Activated naive CD4-positive, alpha-beta T cell treated with anti-CD3 and anti-CD28 coated beads, Interleukin-2, amount 50 U/mL, for 24 hours (primary cell): ENCODE measurements at regions not wholly inside any gene's neighbourhood (a gene's known extent, or its start where the extent isn't known, plus 50 kb on each side); places are given as distances from the start of the nearest gene placed in this dataset.

Source experiments
- H3K27ac Mint-ChIP-seq: one replicate; pipeline ENCODE4 v1.8.0; 2021; ENCODE audit warnings: mild to moderate bottlenecking, mixed read lengths
- H3K27me3 Mint-ChIP-seq: one replicate; pipeline ENCODE4 v1.8.0; 2021; ENCODE audit warnings: mixed read lengths
- H3K36me3 Mint-ChIP-seq: one replicate; pipeline ENCODE4 v1.8.0; 2021; ENCODE audit warnings: mixed read lengths
- H3K4me1 Mint-ChIP-seq: one replicate; pipeline ENCODE4 v1.8.0; 2021; ENCODE audit warnings: mixed read lengths
- H3K4me3 Mint-ChIP-seq: one replicate; pipeline ENCODE4 v1.8.0; 2021; ENCODE audit warnings: mild to moderate bottlenecking, mixed read lengths
- H3K9me3 Mint-ChIP-seq: one replicate; pipeline ENCODE4 v1.8.0; 2021; ENCODE audit warnings: mixed read lengths

DNA sequence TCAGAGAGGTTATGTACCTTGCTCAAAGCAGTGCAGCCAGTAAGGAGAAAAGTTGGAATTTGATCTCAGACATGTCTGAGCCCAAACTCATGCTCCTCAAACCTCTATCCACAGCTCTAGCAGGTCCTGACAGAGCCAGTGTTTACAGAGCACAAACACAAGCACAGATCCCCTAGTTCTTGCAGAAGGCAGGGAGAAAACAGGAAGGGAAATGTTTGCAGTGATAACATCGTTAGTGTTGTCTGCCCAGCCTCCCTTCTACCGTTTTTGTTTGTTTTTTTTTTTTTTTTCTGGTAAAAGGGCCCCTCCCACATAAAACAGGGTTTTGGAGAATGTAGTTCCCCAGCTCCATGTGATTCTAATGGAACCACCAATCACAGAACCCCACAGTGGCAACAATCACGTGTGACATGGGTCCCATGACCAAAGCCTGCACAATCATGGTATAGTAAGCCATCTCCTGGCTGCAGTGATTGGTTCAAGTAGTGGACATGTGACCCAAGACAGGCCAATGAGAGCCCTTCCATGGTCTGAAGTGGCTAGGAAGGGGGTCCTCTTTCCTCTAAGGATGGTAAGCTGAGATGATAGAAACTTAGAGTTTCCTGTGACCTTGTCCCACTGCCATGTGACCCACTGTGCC lies 513.4 kb downstream of the MED13L start:
- Mint-ChIP-seq H3K4me3 (no peak overlapping the region), H3K4me1 (no peaks in the 10 kb centered on the region), H3K27me3 (peaks cover 6% of the 10 kb centered on the region), H3K27ac (no peak overlapping the region), H3K9me3 (no peaks in the 10 kb centered on the region), H3K36me3 (no peaks in the 10 kb centered on the region)

DNA sequence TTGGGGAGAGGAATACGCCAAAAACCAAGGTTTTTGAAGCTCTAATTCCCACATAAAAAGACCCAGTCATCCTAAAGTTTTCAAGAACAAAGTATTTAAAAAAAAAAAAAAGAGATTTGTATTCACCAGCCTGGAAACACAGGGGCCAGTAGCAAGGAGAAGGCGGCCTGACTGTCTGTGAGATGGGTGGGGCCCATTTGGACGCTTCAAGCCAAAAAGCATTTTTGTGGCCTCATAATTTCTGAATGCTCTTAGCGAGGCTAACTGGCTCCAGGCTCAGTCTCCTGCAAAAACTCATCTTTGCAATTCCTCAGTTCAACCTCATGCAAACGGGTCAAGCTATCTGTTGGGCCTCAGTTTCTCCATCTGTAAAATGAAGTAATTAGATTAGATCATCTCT lies 514.1 kb downstream of the MED13L start:
- H3K27ac Mint-ChIP-seq: no peak overlapping the region
- no peak overlapping the region for H3K4me3 Mint-ChIP-seq
- no peaks in the 10 kb centered on the region for H3K36me3 Mint-ChIP-seq
- H3K9me3 Mint-ChIP-seq: no peaks in the 10 kb centered on the region
- no peaks in the 10 kb centered on the region for H3K4me1 Mint-ChIP-seq
- H3K27me3 Mint-ChIP-seq: peaks cover 6% of the 10 kb centered on the region

DNA sequence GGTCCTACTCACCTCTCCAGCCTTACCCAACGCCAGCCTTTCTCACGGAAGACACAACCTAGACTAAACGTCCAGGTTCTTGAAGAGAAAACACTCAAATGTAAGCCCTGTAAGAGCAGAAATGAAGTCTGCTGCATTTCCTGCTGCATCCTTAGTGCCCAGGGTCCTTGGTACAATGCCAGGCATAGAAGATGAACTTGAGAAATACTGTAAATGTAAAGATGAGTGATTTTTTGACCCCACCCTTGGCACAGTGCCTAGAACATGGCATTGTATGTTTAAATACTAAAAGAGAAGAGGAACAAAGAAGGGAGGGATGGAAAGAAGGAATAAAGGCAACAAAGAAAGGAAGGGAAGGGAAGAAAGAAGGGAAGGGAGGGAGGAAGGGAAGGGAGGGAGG lies 514.6 kb downstream of the MED13L start:
- Mint-ChIP-seq H3K27ac (no peak overlapping the region), H3K4me3 (no peak overlapping the region), H3K9me3 (no peaks in the 10 kb centered on the region), H3K27me3 (peaks cover 6% of the 10 kb centered on the region), H3K4me1 (no peaks in the 10 kb centered on the region), H3K36me3 (no peaks in the 10 kb centered on the region)

DNA sequence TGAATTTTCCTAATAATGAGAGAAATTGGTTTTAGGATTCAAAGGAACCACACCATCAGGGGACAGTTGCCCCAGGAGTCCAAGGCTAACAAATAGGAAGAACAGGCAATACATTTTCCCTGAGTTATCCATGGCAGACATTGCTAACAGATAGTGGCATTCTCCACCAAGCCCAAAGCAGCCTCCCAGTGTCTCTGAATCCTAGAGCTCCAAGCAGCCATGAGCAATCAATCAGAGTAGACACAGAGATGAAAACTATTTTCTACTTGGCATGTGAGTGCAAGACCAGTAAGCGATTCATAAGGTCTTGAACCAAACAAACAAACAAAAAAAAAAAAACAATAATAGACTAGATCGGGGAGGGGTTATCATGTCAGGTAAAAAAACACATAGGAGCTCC lies 515.7 kb downstream of the MED13L start:
- Mint-ChIP-seq H3K4me3 (no peak overlapping the region), H3K4me1 (no peaks in the 10 kb centered on the region), H3K36me3 (no peaks in the 10 kb centered on the region), H3K27me3 (peaks cover 6% of the 10 kb centered on the region), H3K9me3 (no peaks in the 10 kb centered on the region), H3K27ac (no peak overlapping the region)

DNA sequence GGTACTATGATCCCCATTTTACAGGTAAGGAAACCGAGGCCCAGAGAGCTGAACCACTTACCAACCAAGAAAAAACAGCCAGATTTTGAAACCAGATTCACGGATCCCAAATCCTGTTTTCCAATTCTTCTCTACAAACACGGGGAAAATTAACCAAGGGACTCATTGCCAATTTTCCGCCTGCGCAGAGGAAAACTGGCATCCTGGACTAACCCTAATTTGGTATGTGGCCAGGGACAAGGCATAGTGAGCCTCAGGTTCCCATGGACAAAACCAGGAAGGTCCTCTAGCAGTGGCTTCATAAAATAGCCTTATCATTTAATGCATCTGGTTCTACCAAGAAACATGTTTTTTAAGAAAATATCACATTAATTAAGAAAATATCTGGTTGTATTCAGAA lies 517.3 kb downstream of the MED13L start:
- no peak overlapping the region for H3K27ac Mint-ChIP-seq
- no peaks in the 10 kb centered on the region for H3K9me3 Mint-ChIP-seq
- no peak overlapping the region for H3K4me3 Mint-ChIP-seq
- H3K27me3 Mint-ChIP-seq: peaks cover 9% of the 10 kb centered on the region
- H3K4me1 Mint-ChIP-seq: no peaks in the 10 kb centered on the region
- H3K36me3 Mint-ChIP-seq: no peaks in the 10 kb centered on the region

DNA sequence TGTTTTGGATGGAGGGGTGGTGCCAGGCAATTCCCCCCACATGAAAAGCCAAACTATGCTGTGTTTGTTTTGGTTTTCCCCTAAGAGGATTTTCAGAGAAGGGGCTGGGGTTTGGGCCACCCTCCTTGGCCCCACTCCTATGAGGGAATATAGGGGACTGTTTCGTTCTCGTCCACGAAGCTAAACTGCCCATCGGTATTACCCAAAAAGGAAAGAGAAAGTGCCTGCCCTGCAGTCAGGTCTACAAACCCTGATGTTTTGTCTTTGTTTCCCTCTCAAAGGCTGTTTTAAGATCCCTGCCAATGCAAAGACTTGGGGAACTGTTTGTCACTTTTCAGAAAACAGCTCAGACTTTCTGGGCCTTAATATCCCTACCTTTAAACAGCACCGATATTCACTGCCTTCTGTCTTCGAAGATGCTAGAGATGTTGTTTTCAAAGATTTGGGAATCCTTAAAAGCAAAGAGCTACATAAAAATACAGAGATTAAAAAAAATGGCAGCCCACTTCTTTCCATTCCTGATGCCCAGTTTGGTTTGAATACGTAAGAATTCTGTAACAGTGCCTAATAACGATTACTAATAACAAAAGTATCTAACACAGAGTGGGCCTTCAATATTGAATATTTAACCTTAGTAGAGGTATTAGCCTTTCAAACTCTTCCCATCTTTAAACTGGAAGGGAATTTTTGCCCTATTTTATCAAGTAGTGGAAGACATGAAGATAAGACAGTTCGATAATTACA lies 518.4 kb downstream of the MED13L start:
- Mint-ChIP-seq H3K36me3 (no peaks in the 10 kb centered on the region), H3K4me3 (no peak overlapping the region), H3K4me1 (no peaks in the 10 kb centered on the region), H3K27me3 (peaks cover 9% of the 10 kb centered on the region), H3K9me3 (no peaks in the 10 kb centered on the region), H3K27ac (no peak overlapping the region)

DNA sequence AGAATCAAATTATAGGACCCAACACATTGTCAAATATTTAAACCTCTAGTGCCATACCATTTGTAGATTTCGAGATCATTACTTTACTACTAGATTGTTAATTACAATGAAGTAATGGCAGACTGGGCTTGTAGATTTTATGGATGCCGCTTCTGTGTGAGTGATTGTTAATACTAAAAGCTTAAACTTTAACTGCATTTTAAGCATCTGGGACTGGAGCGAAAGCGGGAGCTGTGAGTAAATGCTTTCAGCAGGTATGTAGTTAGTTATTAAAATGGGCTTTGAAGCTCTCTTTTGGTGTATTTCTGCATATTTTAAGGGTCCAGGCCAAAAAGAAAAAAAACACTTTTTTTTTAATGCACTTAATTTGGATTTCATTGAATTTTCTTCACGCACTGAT lies 519.3 kb downstream of the MED13L start:
- Mint-ChIP-seq H3K36me3 (no peaks in the 10 kb centered on the region), H3K27me3 (peaks cover 9% of the 10 kb centered on the region), H3K9me3 (no peaks in the 10 kb centered on the region), H3K27ac (no peak overlapping the region), H3K4me1 (no peaks in the 10 kb centered on the region), H3K4me3 (no peak overlapping the region)

DNA sequence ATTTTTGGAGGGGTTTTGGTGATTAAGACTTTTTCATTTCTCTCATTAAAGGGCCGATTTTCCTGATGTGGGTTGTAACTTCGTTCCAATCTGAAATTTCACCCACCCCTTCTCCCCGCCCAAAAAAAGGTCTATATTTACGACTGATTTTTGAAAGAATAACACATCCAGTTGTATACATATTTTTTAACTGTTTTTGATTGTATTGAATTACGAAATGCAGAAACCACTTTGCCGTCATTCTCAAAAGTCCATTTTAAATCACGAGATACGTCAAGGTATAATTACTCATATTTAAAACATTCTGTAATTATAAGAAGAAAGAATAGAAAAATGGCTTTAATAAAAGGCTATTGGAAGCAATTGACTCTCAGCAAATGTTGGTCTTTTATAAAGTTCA lies 520.7 kb downstream of the MED13L start:
- no peaks in the 10 kb centered on the region for H3K4me1 Mint-ChIP-seq
- H3K27me3 Mint-ChIP-seq: peaks cover 7% of the 10 kb centered on the region
- no peak overlapping the region for H3K4me3 Mint-ChIP-seq
- no peak overlapping the region for H3K27ac Mint-ChIP-seq
- H3K36me3 Mint-ChIP-seq: no peaks in the 10 kb centered on the region
- no peaks in the 10 kb centered on the region for H3K9me3 Mint-ChIP-seq

DNA sequence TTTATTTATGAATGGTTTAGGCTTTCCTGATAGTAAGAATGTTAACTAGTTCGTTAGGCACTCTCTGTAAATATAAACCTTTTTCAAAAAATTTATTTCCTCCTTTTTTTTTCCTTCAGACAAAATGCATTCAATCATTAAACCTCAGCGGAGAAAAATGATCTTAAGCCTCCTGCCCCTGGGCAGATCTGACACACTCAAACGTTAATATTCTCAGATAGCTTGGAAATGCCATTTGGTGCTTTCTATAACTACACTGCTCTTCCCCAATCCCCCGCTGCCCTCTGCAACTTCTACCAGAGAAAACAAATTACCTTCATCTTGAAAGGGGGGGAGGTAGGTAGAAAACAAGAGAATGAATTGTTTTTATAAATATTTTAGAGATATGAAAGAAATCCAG lies 521.2 kb downstream of the MED13L start:
- peaks cover 7% of the 10 kb centered on the region for H3K27me3 Mint-ChIP-seq
- no peaks in the 10 kb centered on the region for H3K36me3 Mint-ChIP-seq
- no peaks in the 10 kb centered on the region for H3K9me3 Mint-ChIP-seq

DNA sequence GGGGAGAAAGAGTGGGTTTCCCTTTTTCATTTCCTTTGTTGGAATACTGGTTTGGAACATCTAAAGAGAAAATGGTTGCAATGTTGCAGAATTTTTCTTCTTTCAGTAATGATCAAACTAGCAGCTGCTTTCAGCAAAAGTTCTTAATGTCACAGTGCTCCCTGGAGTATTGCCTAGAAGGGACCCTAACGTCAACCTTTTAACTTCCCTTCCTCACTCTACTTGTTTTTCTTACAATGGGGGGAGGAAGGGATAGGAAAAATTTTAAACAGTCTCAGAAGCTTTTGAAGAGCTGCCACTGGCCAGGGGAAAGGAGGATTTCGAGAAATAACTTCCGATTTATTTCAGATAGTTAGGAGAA lies 521.8 kb downstream of the MED13L start:
- no peak overlapping the region for H3K27ac Mint-ChIP-seq

More for the DNA sequence above, 521.2 kb downstream of the MED13L start:
- Mint-ChIP-seq H3K4me1 (no peaks in the 10 kb centered on the region), H3K27ac (no peak overlapping the region), H3K4me3 (no peak overlapping the region)

DNA sequence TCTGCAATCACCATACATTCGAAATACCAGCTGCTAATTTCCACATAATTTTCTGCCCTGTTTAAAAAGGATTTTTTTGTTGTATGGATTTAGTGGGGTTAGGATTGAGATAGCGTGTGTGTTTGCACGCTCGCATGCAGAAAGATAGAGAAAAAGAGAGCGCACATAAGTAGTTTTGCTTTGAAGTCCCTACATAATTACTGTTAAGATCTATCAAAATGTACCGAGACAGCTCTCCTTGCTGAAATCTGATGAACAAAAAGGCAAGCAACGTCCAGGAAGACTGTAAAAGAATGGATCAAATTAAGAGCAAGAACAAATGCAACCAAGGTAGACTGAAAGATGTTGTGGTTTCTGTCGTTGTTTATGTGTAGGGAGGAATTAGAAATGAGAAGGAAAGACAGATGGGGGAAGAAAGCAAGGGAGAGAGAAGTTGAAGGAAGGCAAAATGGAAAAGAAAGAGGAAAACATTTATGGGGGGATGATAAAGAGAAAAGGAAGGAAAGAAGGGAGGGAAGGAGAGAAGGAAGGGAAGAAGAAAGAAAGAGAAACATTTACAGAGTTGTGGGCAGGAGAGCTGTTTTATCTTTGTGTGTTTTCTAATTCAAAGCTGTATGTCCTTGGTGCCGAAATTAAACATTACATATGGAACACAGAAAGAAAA lies 522.3 kb downstream of the MED13L start:
- no peaks in the 10 kb centered on the region for H3K4me1 Mint-ChIP-seq
- no peak overlapping the region for H3K27ac Mint-ChIP-seq
- H3K36me3 Mint-ChIP-seq: no peaks in the 10 kb centered on the region
- no peaks in the 10 kb centered on the region for H3K9me3 Mint-ChIP-seq
- H3K4me3 Mint-ChIP-seq: no peak overlapping the region
- peaks cover 7% of the 10 kb centered on the region for H3K27me3 Mint-ChIP-seq

More for the DNA sequence above, 521.8 kb downstream of the MED13L start:
- Mint-ChIP-seq H3K4me3 (no peak overlapping the region), H3K36me3 (no peaks in the 10 kb centered on the region), H3K9me3 (no peaks in the 10 kb centered on the region), H3K27me3 (peaks cover 7% of the 10 kb centered on the region), H3K4me1 (no peaks in the 10 kb centered on the region)

DNA sequence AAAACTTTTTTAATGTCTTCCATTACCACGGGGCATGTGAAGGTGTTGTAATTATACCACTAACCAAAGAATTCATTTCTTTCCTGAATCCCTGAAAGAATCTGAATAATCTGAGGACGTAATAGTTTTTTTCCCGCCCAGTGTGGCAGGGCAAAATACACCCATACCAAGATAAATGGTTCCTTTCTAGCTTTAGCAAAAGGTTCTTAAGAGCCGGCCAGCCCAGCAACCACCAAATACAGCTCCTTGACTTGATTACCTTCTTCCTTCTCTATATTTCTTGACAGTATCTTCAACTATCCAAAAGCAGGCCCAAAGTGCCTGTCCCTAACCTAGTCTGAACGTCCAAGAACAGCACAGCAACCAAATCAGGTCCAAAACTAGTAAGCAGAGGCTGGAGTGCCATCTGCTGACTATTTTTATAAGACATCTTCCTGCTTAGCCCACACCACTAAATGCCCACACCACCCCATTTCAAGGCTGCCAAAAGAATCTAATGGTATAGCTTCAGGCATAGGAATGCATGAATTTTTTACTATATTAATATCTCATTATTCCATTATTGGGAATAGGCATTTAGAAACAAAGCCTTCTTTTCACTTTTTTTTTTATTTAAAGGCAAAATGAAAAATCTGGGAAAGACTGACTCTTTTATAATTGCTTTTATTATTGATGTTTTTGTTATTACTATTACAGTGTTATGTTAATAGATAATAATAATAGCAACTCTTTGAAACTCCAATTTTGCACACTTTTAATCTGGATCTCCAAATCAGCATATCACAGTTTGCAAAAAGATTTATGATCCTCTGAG lies 524.4 kb downstream of the MED13L start:
- no peaks in the 10 kb centered on the region for H3K9me3 Mint-ChIP-seq
- no peaks in the 10 kb centered on the region for H3K36me3 Mint-ChIP-seq
- H3K27ac Mint-ChIP-seq: no peak overlapping the region
- H3K27me3 Mint-ChIP-seq: peaks cover 8% of the 10 kb centered on the region
- H3K4me3 Mint-ChIP-seq: no peak overlapping the region
- H3K4me1 Mint-ChIP-seq: no peaks in the 10 kb centered on the region

DNA sequence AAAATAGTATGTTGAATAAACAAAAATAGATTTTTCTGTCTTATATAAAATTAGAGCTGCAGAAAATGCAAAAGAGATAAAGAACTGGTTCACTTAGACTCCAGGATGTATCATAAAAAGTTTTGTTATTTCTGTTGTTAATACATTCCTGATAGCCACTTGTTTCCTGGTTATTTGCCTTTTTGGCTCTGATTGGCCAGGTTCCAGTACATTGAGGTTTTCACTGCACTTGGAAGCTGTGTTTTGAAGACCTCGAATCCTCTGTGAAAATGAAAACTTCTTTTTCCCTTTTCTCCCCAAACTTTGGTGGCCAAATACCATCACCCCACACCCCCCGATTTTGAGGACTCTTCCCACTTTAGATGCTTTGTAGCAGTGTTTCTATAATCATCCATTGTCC lies 525.3 kb downstream of the MED13L start:
- Mint-ChIP-seq H3K9me3 (no peaks in the 10 kb centered on the region), H3K36me3 (no peaks in the 10 kb centered on the region), H3K27me3 (peaks cover 8% of the 10 kb centered on the region), H3K4me1 (no peaks in the 10 kb centered on the region), H3K27ac (no peak overlapping the region), H3K4me3 (no peak overlapping the region)

DNA sequence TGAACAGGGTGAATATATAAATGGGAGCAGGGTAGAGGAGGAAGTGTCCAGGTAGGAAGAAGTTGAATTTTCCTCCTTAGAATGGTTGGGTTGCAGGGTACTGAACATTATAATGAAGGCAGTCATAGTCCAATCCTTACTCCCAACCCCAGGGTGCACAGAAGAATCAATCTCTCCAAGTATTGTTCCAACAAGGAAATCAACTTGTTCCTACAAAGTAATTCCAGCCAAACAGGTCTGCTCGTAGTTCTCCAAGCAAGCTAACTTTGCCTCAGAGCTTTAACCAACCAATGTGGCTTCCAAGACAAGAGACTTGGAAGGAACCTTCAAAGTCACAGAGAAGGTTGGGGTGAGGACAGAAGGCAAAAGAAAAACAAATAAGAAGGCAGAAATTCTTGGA lies 527.2 kb downstream of the MED13L start:
- Mint-ChIP-seq H3K36me3 (no peaks in the 10 kb centered on the region), H3K4me1 (no peaks in the 10 kb centered on the region), H3K4me3 (no peak overlapping the region), H3K27ac (no peak overlapping the region), H3K9me3 (no peaks in the 10 kb centered on the region), H3K27me3 (peaks cover 5% of the 10 kb centered on the region)

DNA sequence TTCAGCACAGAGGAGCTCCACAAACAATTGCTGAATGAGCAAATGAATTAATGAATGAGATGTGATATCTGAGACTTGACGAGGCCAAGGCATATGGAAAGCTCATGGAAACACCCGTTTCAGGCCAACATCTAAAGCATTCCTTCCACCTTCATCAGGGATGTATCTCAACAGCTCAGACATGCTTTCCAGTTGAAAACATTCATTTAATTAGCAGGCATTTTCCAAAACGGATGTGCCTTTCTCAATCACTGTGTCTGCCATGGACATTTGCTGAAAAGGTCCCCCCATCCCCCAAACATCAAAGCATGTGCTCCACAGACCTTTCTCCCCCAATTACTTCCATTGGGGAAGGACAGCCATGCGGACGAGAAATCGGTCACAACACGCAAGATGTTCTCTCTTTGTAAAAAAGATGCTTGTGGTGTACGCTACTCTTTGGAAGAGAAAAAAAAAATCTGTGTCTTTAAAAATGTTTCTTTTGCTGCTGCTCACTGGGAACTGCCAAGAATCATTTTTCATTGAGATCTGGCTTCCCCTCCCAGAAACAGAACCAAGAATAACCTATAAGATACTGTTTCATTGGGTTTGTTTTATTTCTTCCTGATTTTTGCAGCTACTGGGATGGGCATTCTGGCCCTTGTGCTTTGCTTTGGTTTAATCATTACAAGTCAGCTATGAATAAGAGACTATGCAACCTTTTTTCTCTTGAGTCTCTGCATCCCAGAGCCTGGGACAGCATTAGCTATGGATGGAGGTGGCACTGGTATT lies 528.2 kb downstream of the MED13L start:
- H3K9me3 Mint-ChIP-seq: no peaks in the 10 kb centered on the region
- no peaks in the 10 kb centered on the region for H3K4me1 Mint-ChIP-seq
- no peak overlapping the region for H3K4me3 Mint-ChIP-seq
- no peak overlapping the region for H3K27ac Mint-ChIP-seq
- no peaks in the 10 kb centered on the region for H3K36me3 Mint-ChIP-seq
- H3K27me3 Mint-ChIP-seq: peaks cover 4% of the 10 kb centered on the region
